Erythroblast (primary cell): ENCODE measurements at regions not wholly inside any gene's neighbourhood (a gene's known extent, or its start where the extent isn't known, plus 50 kb on each side); places are given as distances from the start of the nearest gene placed in this dataset.

ENCODE experiments used
- DNase-seq, 2 experiments: peaks; one replicate each; lab custom pipeline; 2025; lab: John Stamatoyannopoulos, UW
- GATA1 ChIP-seq: IDR thresholded peaks from 2 replicates; pipeline ENCODE4 v1.6.1; 2011; ENCODE audit warnings: low read depth, mild to moderate bottlenecking, control low read depth, low read length, moderate library complexity
- POLR2A ChIP-seq: IDR thresholded peaks from 2 replicates; pipeline ENCODE4 v1.6.1; 2011; ENCODE audit warnings: mild to moderate bottlenecking, low read length

- no peak for DNase-seq
- TF ChIP-seq POLR2A (no peak), GATA1 (no peak)
Measured at GRCh38 chr3:113079218-113079961, 88.6 kb downstream of the GTPBP8 start.

DNA sequence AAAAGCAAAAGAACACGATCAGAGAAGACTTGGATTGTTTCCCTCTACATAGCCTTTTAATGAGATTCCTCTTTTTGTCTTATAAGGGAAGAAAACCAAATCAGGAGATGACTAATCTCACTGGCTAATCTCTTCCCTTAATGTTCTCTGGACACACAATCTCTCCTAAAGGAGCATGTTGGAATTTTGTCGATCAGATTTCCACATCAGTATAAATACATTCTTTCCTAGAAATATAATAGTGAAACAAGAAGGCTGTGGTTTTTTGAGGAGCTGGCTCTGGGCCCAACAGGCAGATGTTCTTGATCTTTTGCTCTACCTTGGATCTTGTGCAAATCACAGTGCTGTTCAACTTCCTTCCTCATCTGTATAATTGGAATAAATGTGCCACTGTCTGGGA, 94.0 kb downstream of the GTPBP8 start:
- TF ChIP-seq POLR2A, result no peak
- TF ChIP-seq GATA1, result no peak
- no peak for DNase-seq

GRCh38 chr3:113086560-113087461, 96.0 kb downstream of the GTPBP8 start:
- no peak for TF ChIP-seq POLR2A
- TF ChIP-seq GATA1, result no peak

DNA sequence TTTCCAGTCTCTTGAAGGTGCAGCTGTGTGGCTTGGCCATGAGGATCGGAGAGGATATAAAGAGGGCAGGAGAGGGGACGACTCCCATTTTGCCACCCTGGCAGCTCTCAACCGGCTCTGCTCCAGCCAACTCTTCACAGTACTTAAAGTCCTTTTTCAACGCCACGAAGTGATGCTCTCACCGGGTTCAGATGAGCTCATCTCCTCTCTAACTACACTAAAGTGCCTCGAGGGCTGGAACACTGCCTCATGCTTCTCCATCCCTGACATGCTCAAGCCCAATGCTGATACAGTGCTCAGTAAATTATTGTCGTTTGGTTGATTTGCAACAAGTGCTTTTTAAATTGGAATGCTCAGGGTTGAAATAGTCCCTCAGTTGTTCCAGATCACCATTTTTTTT, 97.8 kb downstream of the GTPBP8 start:
- no peak for DNase-seq
- TF ChIP-seq POLR2A (no peak), GATA1 (no peak)

More at GRCh38 chr3:113086560-113087461, 96.0 kb downstream of the GTPBP8 start:
- no peak for DNase-seq

DNA sequence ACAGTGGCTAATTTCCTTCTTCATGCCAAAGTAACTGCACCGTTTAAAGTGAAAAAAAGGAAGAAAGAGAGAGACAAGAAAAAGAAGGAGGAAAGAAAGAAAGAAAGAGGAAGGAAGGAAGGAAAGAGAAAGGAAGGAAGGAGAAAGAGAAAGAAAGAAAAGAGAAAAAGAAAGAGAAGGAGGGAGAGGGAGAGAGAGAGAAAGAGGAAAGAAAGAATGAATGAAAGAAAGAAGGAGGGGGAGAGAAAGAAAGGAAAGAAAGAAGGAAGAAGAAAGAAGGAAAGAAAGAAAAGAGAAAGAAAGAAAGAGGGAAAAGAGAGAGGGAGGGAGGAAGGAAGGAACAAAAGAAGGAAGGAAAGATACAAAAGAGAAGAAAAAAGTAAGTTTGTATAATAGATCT, 100.6 kb downstream of the GTPBP8 start:
- no peak for DNase-seq
- no peak for TF ChIP-seq POLR2A

DNA sequence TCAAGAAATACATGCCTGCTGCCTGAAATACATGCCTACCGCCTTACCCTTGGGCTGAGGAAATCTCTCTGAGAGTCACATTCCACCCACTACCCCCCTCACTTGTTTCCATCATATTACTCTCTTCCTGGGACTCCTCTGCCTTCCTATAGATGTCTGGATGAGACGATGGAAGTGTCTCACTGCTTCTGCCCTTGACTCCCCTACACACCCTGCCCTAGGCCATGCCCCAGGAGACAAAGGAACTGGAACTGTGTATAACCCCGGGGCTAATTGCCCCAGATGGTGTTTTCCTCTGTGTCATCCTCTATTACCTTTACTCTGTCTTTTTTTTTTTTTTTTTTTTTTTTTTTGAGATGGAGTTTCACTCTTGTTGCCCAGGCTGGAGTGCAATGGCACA, 102.0 kb downstream of the GTPBP8 start:
- DNase-seq, result no peak
- TF ChIP-seq GATA1 (no peak), POLR2A (no peak)

GRCh38 chr3:113094337-113095221, 103.8 kb downstream of the GTPBP8 start:
- no peak for TF ChIP-seq GATA1
- no peak for TF ChIP-seq POLR2A
- no peak for DNase-seq

DNA sequence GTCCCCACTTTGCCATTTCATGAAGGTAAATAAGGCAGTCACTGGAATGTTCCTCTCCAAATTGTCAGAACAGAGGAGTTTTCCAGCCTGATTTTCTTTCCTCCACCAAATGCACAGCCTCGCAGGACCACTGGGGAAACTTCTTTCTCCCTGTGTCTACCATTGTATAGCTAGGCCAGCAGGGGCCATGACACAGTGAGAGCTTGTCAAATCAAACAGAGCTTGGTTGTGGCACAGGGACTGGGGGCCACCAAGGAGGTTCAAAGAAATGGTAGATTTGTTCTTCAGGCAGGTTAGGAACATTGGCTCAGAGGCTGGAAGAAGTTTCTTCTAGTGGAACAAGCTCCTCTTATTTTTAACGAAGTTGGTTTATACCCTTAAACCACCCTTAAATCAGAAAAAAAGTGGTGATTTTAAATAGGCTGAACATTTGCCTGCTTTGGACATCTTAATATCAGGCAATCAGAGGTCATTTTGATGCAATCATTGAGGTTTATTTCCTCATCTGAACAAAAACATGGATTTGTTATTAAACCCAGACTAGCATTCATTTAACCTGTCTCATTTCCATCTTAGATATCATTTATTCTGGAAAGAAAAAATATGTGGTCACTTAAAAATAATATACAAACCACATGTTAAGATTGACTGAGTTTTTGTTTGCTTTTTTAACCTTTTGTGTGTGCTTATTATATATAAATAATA, 105.6 kb downstream of the GTPBP8 start:
- TF ChIP-seq POLR2A (no peak), GATA1 (no peak)
- DNase-seq, result no peak

- TF ChIP-seq POLR2A, result no peak
- TF ChIP-seq GATA1, result no peak
- no peak for DNase-seq
Measured at GRCh38 chr3:113097960-113098447, 107.2 kb downstream of the GTPBP8 start.

DNA sequence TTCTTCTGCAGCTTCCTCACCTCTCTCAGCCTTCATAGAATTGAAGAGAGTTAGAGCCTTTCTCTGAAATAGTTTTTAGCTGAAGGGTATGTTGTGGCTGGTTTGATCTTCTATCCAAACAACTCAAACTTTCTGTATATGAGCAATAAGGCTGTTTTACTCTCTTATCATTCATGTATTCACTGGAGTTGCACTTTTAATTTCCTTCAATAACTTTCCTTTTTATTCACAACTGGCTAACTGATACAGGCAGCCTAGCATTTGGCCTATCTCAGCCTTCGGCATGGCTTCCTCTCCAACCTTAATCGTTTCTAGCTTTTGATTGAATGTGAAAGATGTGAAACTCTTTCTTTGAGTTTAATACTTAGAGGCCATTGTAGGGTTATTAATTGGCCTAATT, 109.3 kb downstream of the GTPBP8 start:
- TF ChIP-seq GATA1 (no peak), POLR2A (no peak)
- DNase-seq, result no peak

DNA sequence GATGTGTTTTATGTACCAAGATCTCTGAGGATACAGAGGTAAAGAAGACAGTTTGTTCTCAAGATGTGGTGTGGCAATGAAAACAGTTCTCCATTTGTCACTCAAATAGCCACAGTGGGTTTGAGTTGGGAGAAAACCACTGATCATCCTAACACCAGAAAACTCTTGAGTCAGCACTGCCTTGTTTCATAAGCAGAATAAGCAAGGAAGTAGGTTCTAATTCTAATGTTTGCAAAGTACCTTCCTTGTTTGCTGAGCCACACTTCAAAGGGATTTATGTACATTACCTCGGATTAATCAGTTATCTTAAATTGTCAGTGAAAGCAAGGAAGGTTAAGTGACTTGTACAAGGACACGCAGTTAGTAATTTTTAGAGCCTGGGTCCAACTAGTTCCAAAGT, 107.8 kb upstream of the BOC start:
- DNase-seq, result no peak
- TF ChIP-seq POLR2A, result no peak
- no peak for TF ChIP-seq GATA1

DNA sequence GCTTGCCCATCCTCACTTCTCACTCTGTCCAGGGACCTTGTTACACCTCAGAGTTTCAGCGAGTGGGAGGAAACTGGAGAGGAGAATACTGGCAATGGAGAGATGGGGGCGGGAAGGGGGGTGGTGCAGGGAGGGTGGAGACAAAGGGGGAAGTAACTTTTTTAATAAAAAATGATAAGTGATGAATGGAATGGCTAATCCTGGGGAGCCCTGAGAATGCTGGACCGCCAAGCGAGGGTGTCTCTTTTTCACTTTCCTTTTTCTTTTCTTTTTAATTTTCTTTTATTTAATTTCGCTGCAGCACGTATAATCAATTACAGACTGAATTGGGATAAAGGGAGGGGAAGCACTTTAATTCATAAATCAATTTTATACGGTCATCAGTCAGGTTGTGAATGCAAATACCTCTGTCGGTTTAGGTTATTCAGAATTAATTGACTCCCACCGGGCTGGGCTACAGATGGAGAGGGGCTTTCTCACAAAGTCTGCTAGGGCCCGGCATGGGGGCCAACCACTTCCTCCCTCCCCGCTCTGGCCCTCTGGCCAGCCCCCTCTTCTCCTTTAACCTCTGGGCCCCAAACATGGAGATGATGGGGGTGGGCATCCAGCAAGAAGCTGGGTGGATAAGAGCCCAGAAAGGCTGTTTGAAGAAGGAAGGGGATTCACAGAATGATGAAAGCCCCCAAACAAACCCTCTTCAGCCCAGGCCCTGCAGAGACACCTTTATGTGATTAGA, 106.8 kb upstream of the BOC start:
- no peak for TF ChIP-seq GATA1

DNA sequence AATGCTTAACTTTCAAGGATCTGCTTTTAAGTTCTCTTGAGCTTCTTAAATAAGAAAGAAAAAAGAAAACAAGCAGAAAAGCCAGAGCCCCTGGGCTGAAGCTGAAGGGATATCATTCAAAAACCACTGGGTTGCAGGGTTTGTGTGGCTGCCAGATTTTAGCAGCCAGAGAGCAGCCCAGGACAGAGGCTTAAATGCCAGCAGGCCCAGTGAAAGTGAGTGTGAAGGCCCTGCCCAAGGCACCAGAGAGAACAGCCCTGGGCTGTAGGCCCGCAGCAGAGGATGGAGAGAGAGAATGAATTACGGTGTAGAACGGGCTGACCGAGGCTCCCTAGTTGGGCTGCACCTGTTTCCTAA, 106.3 kb upstream of the BOC start:
- no peak for DNase-seq
- TF ChIP-seq POLR2A (no peak), GATA1 (no peak)

More for the DNA sequence above, 106.8 kb upstream of the BOC start:
- no peak for DNase-seq
